HG02610 (cell line): ENCODE measurements at regions not wholly inside any gene's neighbourhood (a gene's known extent, or its start where the extent isn't known, plus 50 kb on each side); places are given as distances from the start of the nearest gene placed in this dataset.

Source experiments
- ATAC-seq: cut with Tn5 transposase; IDR thresholded peaks from one replicate; pipeline ENCODE4 v1.9.1; 2021; ENCODE audit warnings: mild to moderate bottlenecking, moderate library complexity; ENCODE audit not compliant: unreplicated experiment

DNA sequence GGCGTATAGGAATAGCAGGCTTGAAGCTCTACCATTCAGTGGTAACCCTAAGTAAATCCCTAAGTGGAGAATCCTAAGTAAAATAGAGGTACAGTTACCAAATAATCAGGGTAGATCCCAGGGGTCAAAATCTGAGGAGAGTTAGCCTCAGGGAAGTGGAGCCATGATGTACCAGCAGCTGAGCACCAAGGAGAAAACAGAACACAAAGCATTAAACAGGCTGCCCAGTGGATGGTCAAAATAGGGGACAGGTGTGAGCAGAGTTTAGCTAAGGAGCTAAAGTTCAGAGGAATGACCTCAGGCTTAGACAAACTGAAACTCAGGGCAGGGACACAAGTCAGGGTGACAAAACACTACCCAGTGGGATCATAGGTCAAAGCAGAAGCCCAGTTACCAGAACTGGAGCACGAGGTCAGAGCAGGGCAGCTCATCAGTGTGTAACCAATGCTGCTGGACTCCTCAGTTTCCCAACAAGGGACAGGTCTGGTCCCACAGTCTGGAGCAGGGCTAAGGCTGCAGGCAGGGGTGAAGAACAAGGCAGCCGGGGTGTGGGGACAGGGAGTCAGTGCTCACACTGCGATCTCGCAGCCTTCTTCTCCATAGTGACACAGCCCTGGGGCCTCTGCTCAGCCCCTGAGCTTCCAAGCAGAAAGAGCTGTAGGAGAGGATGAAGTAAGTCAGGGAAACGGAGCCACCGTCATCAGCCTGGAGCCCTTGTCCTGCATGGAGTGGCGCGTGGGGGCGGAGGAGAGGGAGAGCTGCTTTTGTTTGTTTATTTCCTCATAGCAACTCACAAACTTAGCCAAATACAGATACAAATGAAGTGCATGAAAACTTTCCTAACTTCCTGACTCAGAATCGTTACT lies 264.0 kb downstream of the MREG start:
- no peak for ATAC-seq

DNA sequence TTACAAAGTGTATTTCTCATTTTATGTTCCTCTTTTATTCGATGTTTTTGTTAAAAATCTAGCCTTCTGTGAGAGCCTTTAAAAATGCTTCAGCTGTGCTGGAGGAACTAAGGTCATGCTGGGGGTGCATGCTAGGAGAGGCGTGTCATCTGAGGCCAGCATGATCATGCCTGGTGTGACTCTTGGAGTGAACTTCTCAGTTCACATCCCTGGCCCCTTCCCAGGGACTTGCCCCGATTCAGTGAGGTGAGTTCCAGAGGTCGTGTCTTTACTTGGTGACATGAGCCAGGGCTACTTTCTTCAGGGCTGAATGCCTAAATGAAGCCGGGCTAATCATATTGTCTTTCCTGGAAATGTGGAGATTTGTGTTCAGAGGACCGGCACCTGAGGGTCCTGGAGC lies 264.9 kb downstream of the MREG start:
- no peak for ATAC-seq

DNA sequence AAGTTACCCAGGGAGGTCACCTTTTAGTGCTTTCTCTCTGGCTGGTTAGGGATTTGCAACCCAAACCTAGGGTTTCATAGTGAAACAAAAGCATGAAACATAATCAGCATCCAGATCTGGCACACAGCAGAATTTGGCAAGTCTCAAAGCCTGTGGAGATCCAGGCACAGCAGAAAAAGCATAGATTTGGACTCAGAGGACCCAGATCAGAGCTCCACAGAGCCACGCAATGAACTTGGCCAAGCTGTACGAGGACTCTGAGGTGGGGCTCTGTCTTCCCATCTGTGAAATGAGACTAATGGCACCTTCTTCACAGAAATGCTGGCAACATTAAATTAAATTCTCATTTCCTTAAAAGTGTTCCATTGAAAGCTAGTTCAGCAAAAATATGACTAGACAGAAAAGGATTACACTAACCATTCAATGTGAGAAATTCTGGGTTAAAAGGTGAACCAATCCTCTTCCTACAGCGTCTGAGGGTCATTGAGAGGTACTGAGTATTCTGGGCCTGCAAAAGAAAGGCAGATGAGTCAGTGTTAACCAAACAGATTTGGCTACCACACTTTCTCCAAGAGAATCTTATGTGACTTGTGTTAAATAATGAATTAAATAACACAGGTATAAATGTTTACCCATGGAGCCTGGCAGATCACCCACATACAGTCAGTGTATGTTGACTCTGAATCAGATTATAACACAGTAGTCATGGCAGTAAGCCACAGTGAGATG lies 266.3 kb downstream of the MREG start:
- ATAC-seq: no peak

DNA sequence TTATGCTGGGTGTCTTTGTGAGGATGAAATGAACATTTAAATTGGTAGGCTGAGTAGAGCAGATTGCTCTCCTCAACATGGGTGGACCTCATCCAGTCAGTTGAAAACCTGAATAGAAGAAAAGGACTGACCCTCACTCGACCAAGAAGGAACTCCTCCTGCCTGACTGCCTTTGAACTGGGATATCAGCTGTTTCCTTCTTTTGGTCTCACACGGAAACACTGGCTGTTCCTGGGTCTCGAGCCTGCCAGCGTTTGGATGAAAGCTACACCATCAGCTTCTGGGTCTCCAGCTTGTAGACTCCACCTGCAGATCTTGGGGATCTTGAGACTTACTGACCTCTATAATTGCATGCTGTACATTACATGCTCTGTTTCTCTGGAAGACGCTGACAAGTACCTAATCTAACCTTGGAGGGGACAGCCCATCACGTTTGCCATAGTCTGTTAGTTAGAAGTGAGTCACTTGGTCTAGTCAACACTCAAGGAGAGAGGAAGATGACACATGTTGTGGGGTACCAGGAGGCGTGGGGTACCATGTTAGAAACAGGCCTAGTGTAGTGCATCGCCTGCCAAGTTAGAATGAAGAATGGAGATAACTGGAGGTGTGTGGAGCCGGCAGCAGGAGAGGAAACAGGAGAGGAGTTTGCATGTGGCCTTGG lies 267.0 kb downstream of the MREG start:
- no peak for ATAC-seq

DNA sequence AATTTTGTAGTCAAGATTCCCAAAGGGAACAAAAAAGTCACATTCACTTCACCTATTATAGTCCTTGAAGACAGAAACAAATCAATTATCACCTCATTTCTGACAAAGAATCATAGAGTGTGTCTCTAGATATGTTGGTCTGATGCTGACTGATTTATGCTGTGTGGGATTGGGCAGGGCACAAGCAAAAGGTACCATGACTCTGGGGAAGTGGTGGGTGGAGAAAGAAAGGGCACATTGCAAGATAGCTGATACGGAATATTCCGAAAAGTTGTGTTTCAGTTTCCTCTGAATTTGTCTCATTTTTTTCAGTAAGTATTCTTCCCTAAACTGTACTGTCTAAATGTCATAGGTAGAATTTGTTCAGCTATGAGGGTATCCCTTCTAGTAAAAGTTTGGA lies 268.0 kb downstream of the MREG start:
- ATAC-seq: no peak

- ATAC-seq: no peak
These were observed 268.8 kb downstream of the MREG start for GRCh38 chr2:215744514-215744913.

- no peak for ATAC-seq
These were observed 270.3 kb downstream of the MREG start for GRCh38 chr2:215743066-215743465.

GRCh38 chr2:215742021-215742420 lies 271.3 kb downstream of the MREG start:
- no peak for ATAC-seq

GRCh38 chr2:215740071-215740470 lies 273.3 kb downstream of the MREG start:
- no peak for ATAC-seq

- ATAC-seq: no peak
These were observed 275.0 kb downstream of the MREG start for GRCh38 chr2:215738351-215738750.

DNA sequence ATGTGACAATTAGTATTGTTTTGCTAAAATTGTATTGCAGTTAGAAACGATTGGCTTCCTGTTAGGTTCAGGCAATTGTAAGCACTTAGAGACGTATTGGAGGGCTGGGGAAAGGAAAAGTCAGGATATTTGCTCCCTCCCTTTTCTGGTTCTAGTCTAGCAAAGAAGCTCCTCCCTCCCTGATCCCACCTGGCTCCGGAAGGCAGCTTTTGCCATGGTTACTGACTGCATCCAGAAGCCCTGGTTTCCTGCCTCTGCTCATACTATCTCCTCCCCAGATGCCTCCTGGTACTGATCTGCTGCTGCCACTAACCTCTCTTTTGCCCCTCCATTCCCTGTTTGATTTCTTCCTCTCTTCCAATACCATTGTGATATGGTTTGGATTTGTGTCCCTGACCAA lies 275.9 kb downstream of the MREG start:
- no peak for ATAC-seq

GRCh38 chr2:215736653-215737290 lies 276.6 kb downstream of the MREG start:
- no peak for ATAC-seq

- no peak for ATAC-seq
These were observed 282.2 kb downstream of the MREG start for GRCh38 chr2:215731108-215731658.

DNA sequence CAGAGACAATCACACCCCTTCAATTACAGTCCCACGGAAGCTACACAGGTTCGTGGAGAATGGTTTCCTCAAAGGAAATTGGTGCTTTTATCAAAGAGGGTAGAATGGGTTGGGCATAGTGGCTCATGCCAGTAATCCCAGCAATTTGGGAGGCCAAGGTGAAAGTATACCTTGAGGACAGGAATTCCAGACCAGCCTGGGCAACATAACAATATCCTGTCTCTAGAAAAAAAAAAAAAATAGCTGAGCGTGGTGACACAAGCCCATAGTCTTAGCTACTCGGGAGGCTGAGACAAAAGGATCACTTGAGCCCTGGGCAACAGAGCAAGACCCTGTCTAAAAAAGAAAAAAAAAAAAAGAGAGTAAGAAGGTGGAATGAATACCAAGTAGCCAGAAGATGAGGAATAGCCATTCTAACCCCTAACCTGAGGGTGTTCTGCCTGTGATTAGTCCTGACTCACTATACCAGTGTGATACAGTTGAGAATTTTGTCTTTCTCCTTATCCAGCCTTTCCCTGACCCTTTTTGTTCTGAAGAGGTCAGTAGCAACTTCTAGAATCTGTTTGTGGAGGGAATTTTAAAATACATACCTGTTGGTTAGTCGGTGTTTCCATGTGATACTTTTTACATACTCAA lies 283.2 kb downstream of the MREG start:
- no peak for ATAC-seq

DNA sequence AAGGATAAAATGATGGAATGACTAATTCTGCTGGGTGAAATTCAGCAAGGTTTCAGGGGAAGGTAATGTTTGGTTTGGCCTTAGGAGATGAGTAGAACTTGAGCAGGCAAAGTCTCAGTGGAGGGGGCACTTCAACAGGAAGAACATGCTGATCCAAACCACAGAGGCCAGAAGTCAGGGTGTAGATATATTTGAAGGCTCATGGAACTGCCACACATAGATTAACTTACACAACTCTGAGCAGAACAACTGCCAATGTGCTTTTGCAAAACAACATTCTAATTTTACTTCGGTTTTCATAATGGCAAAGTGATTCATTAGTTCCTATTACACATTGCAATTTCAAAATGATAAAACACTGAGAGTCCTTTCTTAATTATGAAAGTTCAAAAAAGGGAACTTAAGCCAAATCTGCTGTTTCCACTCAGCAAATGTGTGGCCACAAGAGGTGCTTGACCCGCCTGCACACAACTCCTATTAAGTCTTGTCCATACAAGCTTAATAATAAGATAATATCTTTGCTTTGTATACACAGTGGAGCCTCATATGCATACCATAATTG lies 284.8 kb downstream of the MREG start:
- peak; percentile 63 for ATAC-seq

DNA sequence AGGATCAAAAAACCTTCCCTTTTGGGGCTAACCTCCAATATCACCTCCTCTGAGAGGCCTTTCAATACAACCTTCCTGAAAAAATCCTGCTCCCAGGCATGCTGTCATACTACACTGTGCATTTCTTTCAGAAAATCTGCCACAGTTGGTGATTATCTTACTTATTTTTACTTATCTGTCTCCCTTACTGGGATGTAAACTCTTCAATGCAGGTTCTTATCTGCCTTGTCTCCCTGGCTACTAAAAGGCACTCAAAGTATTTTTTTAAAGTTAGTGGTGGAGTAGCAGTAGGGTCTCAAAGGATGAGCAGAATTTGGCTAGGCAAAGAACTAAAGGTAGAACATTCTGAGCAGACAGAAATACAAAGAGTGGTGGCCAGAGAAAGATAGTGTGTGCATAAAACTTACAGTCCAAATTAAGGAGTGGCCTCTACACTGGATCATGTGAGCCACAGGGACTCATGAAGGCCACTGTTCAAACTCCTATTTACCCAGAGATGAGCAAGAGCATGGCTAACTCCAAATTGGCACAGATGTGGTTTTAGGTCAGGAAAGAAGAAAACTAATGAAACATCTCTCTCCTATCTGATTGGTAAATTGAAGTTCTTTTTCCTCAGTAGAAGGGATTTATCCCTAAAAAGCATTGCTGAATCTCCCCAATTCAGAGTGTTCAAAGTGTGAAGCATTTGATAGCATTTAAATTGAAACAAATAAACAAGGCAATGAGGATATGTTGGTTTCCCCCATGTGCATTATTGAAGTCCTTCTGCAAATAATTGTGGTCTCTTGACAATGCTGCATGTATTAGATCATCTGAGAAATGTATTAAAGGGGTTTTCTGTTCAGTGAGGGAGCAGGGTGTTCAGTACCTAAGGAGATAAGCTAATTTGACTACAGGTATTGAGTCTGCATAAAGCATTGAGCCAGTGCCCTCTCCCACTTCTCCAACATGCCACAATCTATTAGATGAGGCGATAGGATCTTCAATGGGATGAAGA lies 285.5 kb downstream of the MREG start:
- ATAC-seq: no peak

GRCh38 chr2:215726070-215726469 lies 287.3 kb downstream of the MREG start:
- no peak for ATAC-seq

DNA sequence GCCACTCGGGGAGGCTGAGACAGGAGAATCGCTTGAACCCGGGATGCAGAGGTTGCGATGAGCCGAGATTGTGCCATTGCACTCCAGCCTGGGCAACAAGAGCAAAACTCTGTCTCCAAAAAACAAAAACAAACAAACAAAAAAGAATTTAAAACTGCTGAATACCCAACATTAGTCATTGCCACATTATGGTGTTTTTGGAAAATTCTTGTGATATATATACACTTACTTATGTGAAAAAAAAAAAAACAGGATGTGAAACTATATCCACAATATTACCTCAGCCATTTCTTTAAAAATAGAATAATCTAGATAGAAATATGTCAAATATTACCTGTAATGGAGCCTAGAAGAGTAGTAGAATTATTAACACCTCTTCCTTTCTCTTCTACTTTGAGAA lies 288.3 kb upstream of the FN1 start:
- ATAC-seq: no peak

GRCh38 chr2:215723631-215724011 lies 287.8 kb upstream of the FN1 start:
- no peak for ATAC-seq
